ENCODE measurements at regions not wholly inside any gene's neighbourhood (a gene's known extent, or its start where the extent isn't known, plus 50 kb on each side); places are given as distances from the start of the nearest gene placed in this dataset.

GRCh38 chr4:180564026-180564425 lies 1679.2 kb upstream of the TENM3 start:
- TF ChIP-seq CTCF (conservative IDR thresholded peaks at IDR 0.05; ENCODE audit: low read depth, low read length) (no peak), EZH2 (IDR thresholded peaks at IDR 0.05; ENCODE audit: borderline replicate concordance, low read depth, low read length, poor library complexity, severe bottlenecking) (no peak)
